SH-SY5Y (cell line): ENCODE measurements at regions not wholly inside any gene's neighbourhood (a gene's known extent, or its start where the extent isn't known, plus 50 kb on each side); places are given as distances from the start of the nearest gene placed in this dataset.

Experiments used
- GATA2 ChIP-seq: IDR thresholded peaks from 2 replicates; pipeline ENCODE4 v1.6.1; 2011; ENCODE audit warnings: mild to moderate bottlenecking, low read depth, low read length
- GATA3 ChIP-seq: IDR thresholded peaks from 2 replicates; pipeline ENCODE4 v1.6.1; 2011; ENCODE audit warnings: low read depth, mild to moderate bottlenecking, low read length, moderate library complexity

- TF ChIP-seq GATA3 (no peak), GATA2 (no peak)
These were observed 265.0 kb downstream of the UTRN start for GRCh38 chr6:144549837-144550747.
